K562 (cell line): ENCODE measurements at regions not wholly inside any gene's neighbourhood (a gene's known extent, or its start where the extent isn't known, plus 50 kb on each side); places are given as distances from the start of the nearest gene placed in this dataset.

Experiments
- ATAC-seq: fragments of 200-7000 bp; cut with Tn5 transposase; 3 replicates; pipeline ENCODE4 v1.9.1; 2020; ENCODE audit warnings: moderate library complexity
- BruUV-seq: library from RNA; stranded (reverse); fragments of 400-500 nt; replicated peaks from 2 replicates; lab custom pipeline; 2021; lab: Mats Ljungman, UMichigan
- CTCF ChIA-PET: fragments of 300-600 bp; formaldehyde crosslinking; extraction: SDS; loops from one replicate; lab custom pipeline; 2021; ENCODE audit warnings: low intra/inter-chr PET ratio; lab: Yijun Ruan, JAX
- POLR2A ChIA-PET: fragments of 300-600, 350-650 bp; sonication (Branson Sonifier 250); formaldehyde crosslinking; extraction: SDS; loops from one replicate; lab custom pipeline; 2021; ENCODE audit warnings: antibody characterized with exemption, inconsistent platforms; lab: Yijun Ruan, JAX
- DNase-seq, 4 experiments: peaks; one replicate each; pipeline versions ENCODE4 v3.0.0 to v3.0.0-alpha.2; 2011 to 2018; ENCODE audit warnings: low spot score in 3 of 4, mixed read lengths in 3 of 4; ENCODE audit errors: extremely low read depth in 1 of 4
- FAIRE-seq: peaks from 2 replicates; lab custom pipeline; 2011; peaks lifted over from hg19 to GRCh38; lab: Jason Lieb, UNC
- H2AFZ ChIP-seq: 2 replicates; pipeline ENCODE4 v1.6.0; 2011; ENCODE audit warnings: low read depth, low read length, control low read depth, inconsistent platforms
- H3K27ac ChIP-seq: fragments of 200-600 bp; 3 replicates; pipeline ENCODE4 v1.8.0; 2011; ENCODE audit warnings: low read depth, mild to moderate bottlenecking, control low read depth, inconsistent platforms, low read length, moderate library complexity, mixed read lengths; ENCODE audit errors: extremely low read depth
- H3K27me3 ChIP-seq, 2 experiments: fragments of 300-600 bp in 1 of 2; 2 replicates in 1 of 2; 3 replicates in 1 of 2; pipeline versions ENCODE4 v1.6.0 to v1.8.0; 2011; ENCODE audit warnings: inconsistent platforms in 2 of 2, low read length in 2 of 2, mild to moderate bottlenecking in 1 of 2, mixed read lengths in 1 of 2, moderate library complexity in 1 of 2; ENCODE audit not compliant: control insufficient read depth in 2 of 2, insufficient read depth in 2 of 2
- H3K36me3 ChIP-seq: fragments of 300-600 bp; 3 replicates; pipeline ENCODE4 v1.8.0; 2011; ENCODE audit warnings: mild to moderate bottlenecking, low read length, inconsistent platforms; ENCODE audit not compliant: control insufficient read depth, insufficient read depth
- H3K4me1 ChIP-seq, 2 experiments: fragments of 200-600 bp in 1 of 2; replicated peaks in 1 of 2; 2 replicates in 1 of 2; 3 replicates in 1 of 2; pipeline versions ENCODE4 v1.5.1 to v1.8.0; 2011; ENCODE audit warnings: inconsistent platforms in 2 of 2, low read length in 2 of 2, mild to moderate bottlenecking in 1 of 2, mixed read lengths in 1 of 2, moderate library complexity in 1 of 2; ENCODE audit not compliant: control insufficient read depth in 2 of 2, insufficient read depth in 2 of 2
- H3K4me2 ChIP-seq: 2 replicates; pipeline ENCODE4 v1.6.1; 2011; ENCODE audit warnings: low read length, control low read depth, inconsistent platforms, mixed read lengths; ENCODE audit not compliant: insufficient read depth
- H3K4me3 ChIP-seq: fragments of 200-600 bp; sonication (generic), shearing (Covaris generic); 2 replicates; pipeline ENCODE4 v1.5.1; 2016; ENCODE audit warnings: control low read depth, inconsistent platforms
- H3K79me2 ChIP-seq: fragments of 200-600 bp; 3 replicates; pipeline ENCODE4 v1.8.0; 2011; ENCODE audit warnings: low read length, inconsistent platforms; ENCODE audit not compliant: control insufficient read depth, insufficient read depth
- H3K9ac ChIP-seq, 2 experiments: 2 replicates each; pipeline versions ENCODE4 v1.6.0 to v1.6.1; 2011; ENCODE audit warnings: low read depth in 2 of 2, low read length in 2 of 2, control low read depth in 1 of 2, inconsistent platforms in 1 of 2, mild to moderate bottlenecking in 1 of 2, mixed read lengths in 1 of 2; ENCODE audit not compliant: insufficient read depth in 1 of 2
- H3K9me1 ChIP-seq: one replicate; pipeline ENCODE4 v1.6.0; 2011; ENCODE audit warnings: inconsistent platforms, mild to moderate bottlenecking, low read length, moderate library complexity; ENCODE audit not compliant: control insufficient read depth, insufficient read depth
- H3K9me3 ChIP-seq: replicated peaks from 2 replicates; pipeline ENCODE4 v1.5.1; 2011; ENCODE audit warnings: low read depth, low read length, inconsistent platforms; ENCODE audit not compliant: control insufficient read depth, insufficient read depth
- H4K20me1 ChIP-seq: replicated peaks from 2 replicates; pipeline ENCODE4 v1.6.1; 2011; ENCODE audit warnings: low read length, inconsistent platforms, mixed read lengths; ENCODE audit not compliant: control insufficient read depth, insufficient read depth
- ATF3 ChIP-seq, 2 experiments: fragments of 450-650 bp in 1 of 2; sonication (generic) in 1 of 2; formaldehyde crosslinking in 1 of 2; IDR thresholded peaks in 1 of 2; conservative IDR thresholded peaks in 1 of 2; 2 replicates each; pipeline versions ENCODE4 v1.6.1 to v1.8.1; 2016 to 2023; ENCODE audit warnings: mild to moderate bottlenecking in 2 of 2, moderate library complexity in 2 of 2, inconsistent platforms in 1 of 2, missing genetic modification reagents in 1 of 2
- CSDE1 ChIP-seq, 2 experiments: fragments of 450-650 bp; IDR thresholded peaks; 2 replicates each; pipeline ENCODE4 v1.6.1; 2016; ENCODE audit warnings: mild to moderate bottlenecking in 1 of 2
- CUX1 ChIP-seq: fragments of 200-800 bp; sonication (Bioruptor generic); IDR thresholded peaks from 2 replicates; pipeline ENCODE4 v1.6.1; 2016; ENCODE audit warnings: missing genetic modification characterization, missing compliant biosample characterization
- DACH1 ChIP-seq: fragments of 450-650 bp; IDR thresholded peaks from 2 replicates; pipeline ENCODE4 v1.6.1; 2018; ENCODE audit not compliant: partially characterized antibody
- EWSR1 ChIP-seq: fragments of 450-650 bp; IDR thresholded peaks from 2 replicates; pipeline ENCODE4 v1.6.1; 2018; ENCODE audit warnings: borderline replicate concordance, mild to moderate bottlenecking, low read depth, moderate library complexity; ENCODE audit not compliant: partially characterized antibody
- ILK ChIP-seq: fragments of 450-650 bp; IDR thresholded peaks from 2 replicates; pipeline ENCODE4 v1.6.1; 2016; ENCODE audit warnings: missing genetic modification characterization, low read depth, mild to moderate bottlenecking, missing compliant biosample characterization, moderate library complexity, borderline replicate concordance
- NONO ChIP-seq, 2 experiments: fragments of 200-400 bp in 1 of 2; fragments of 450-650 bp in 1 of 2; formaldehyde crosslinking in 1 of 2; IDR thresholded peaks; 2 replicates each; pipeline ENCODE4 v1.6.1; 2017; ENCODE audit warnings: low read depth in 2 of 2, mild to moderate bottlenecking in 2 of 2, moderate library complexity in 2 of 2, low read length in 1 of 2
- RFX7 ChIP-seq: fragments of 250-450 bp; sonication (Bioruptor Pico); IDR thresholded peaks from 2 replicates; pipeline ENCODE4 v1.5.1; 2021; ENCODE audit warnings: mild to moderate bottlenecking
- SOX6 ChIP-seq: fragments of 450-650 bp; IDR thresholded peaks from 2 replicates; pipeline ENCODE4 v1.6.1; 2014; ENCODE audit warnings: mild to moderate bottlenecking
- TCF3 ChIP-seq: sonication (generic); formaldehyde crosslinking; IDR thresholded peaks from 2 replicates; pipeline ENCODE4 v1.4.0; 2020; ENCODE audit warnings: mild to moderate bottlenecking, missing genetic modification reagents
- TSHZ1 ChIP-seq: fragments of 250-450 bp; sonication (Bioruptor Pico); IDR thresholded peaks from 2 replicates; pipeline ENCODE4 v1.4.0; 2020; ENCODE audit warnings: mild to moderate bottlenecking, moderate library complexity
- ZBTB1 ChIP-seq: sonication (generic); formaldehyde crosslinking; IDR thresholded peaks from 2 replicates; pipeline ENCODE4 v1.8.1; 2023; ENCODE audit warnings: missing genetic modification reagents, low read depth, mild to moderate bottlenecking, borderline replicate concordance
- WGBS: fragments of 100-300 bp; shearing (Covaris generic); methylation state at CpG from one replicate; pipeline ENCODE4 v1.1.6; 2016; ENCODE audit warnings: low coverage, mixed read lengths; ENCODE audit not compliant: insufficient coverage; ENCODE audit errors: missing lambda C conversion rate; 5-methylcytosine and 5-hydroxymethylcytosine counted together
- in situ Hi-C: fragments of 300-500 bp; cut with MboI; formaldehyde crosslinking; loops from 4 replicates; pipeline ENCODE4 v1.15.0; 2018; ENCODE audit warnings: inconsistent platforms, mixed read lengths
- intact Hi-C: fragments of 100-400 bp; cut with micrococcal nuclease; formaldehyde crosslinking; loops from 2 replicates; pipeline ENCODE4 v1.14.2; 2022

DNA sequence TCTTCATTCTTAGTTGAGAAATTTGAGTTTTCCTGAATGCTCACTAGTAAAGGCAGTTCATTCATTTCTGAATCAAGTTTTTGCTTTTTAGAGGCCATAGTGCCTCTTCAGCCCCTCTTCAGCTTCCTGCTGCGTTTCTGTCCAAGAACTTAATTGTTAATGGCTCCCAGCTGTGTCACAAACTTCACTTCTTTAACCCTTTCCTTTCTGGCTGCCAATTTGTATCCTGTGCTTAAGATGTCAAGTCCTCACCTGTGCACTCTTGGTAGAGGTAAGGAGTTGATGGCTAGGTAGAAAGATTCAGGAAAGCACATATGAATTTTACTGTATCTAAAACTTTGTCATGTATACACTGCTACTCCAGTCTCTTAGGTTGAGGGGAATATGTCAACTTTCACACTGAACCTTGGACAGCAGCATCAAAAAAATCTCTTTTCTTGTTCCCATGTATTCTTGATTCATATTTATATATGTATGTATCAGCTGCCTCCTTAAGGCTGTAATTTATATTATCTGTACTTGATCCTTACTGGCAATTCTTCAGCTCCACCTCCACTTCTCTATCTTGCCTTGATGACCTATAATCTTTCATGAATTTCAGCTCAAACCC lies 612.8 kb downstream of the LMO4 start:
- Histone ChIP-seq H3K36me3 (no peaks in the 10 kb centered on the region), H4K20me1 (no peaks in the 10 kb centered on the region), H3K9me1 (no peaks in the 10 kb centered on the region), H3K79me2 (no peaks in the 10 kb centered on the region), H3K4me1 (no peaks in the 10 kb centered on the region), H3K4me3 (no peak overlapping the region), H3K27me3 (no peaks in the 10 kb centered on the region), H3K9ac (no peak overlapping the region), H2AFZ (no peak overlapping the region), H3K9me3 (no peaks in the 10 kb centered on the region), H3K4me2 (no peak overlapping the region), H3K27ac (no peak overlapping the region)
- CTCF ChIA-PET = no interaction called here
- ATAC-seq (no peak), FAIRE-seq (no peak), DNase-seq (no peak)
- in situ Hi-C loops = loop anchor here (25.0 kb wide), 1 partner anchor 654 kb away; no protein-coding TSS in a partner anchor
- POLR2A ChIA-PET = no interaction called here
- intact Hi-C loops = no loop called here
- 0% methylated on average over 1 of the region's 1 CpG for WGBS
- BruUV-seq = no TSS peak
- TF ChIP-seq SOX6 (no peak), ATF3 (IDR thresholded peaks at IDR 0.05) (no peak), ATF3 (CRISPR knock-in tag; conservative IDR thresholded peaks at IDR 0.05) (no peak), TCF3 (CRISPR knock-in tag) (no peak), CSDE1 (IDR thresholded peaks at IDR 0.05) (no peak), NONO (IDR thresholded peaks at IDR 0.05; ENCODE audit: low read depth in 2 of 2, low read length in 1 of 2) (no peak), CUX1 (no peak), EWSR1 (no peak), ILK (tag) (no peak), RFX7 (no peak), DACH1 (no peak), TSHZ1 (no peak), ZBTB1 (CRISPR knock-in tag) (no peak)
